ENCODE measurements at regions not wholly inside any gene's neighbourhood (a gene's known extent, or its start where the extent isn't known, plus 50 kb on each side); places are given as distances from the start of the nearest gene placed in this dataset.
"Not testable (repeated sequence)": the region's sequence is repeated elsewhere in the genome, so short reads cannot be mapped to it uniquely, and the experiment has no call there.

GRCh38 chr7:67854221-67855178, 857.9 kb downstream of the TYW1 start:
- DNase-seq: no peak

GRCh38 chr7:67855322-67855721, 858.7 kb downstream of the TYW1 start:
- DNase-seq: no peak

GRCh38 chr7:67856046-67856445, 859.4 kb downstream of the TYW1 start:
- no peak for DNase-seq

- no peak for DNase-seq
Observed at GRCh38 chr7:67857698-67858097, 861.1 kb downstream of the TYW1 start.

- no peak for DNase-seq
Observed at GRCh38 chr7:67858931-67859330, 862.3 kb downstream of the TYW1 start.

- no peak for DNase-seq
Observed at GRCh38 chr7:67863911-67864310, 867.3 kb downstream of the TYW1 start.

GRCh38 chr7:67866054-67866453, 869.4 kb downstream of the TYW1 start:
- DNase-seq: no peak

- DNase-seq: no peak
Observed at GRCh38 chr7:67866812-67867211, 870.2 kb downstream of the TYW1 start.

GRCh38 chr7:67870396-67870795, 873.8 kb downstream of the TYW1 start:
- DNase-seq: no peak

GRCh38 chr7:67875558-67875957, 878.9 kb downstream of the TYW1 start:
- no peak for DNase-seq

GRCh38 chr7:67878808-67879207, 882.2 kb downstream of the TYW1 start:
- no peak for DNase-seq

GRCh38 chr7:67882843-67883242, 886.2 kb downstream of the TYW1 start:
- DNase-seq: no peak

GRCh38 chr7:67890316-67890715, 893.7 kb downstream of the TYW1 start:
- DNase-seq: no peak

- DNase-seq: no peak
Observed at GRCh38 chr7:67894746-67895145, 898.1 kb downstream of the TYW1 start.

- no peak for DNase-seq
Observed at GRCh38 chr7:67896721-67897120, 900.1 kb downstream of the TYW1 start.

- DNase-seq: no peak
Observed at GRCh38 chr7:67900456-67900855, 903.8 kb downstream of the TYW1 start.

- no peak for DNase-seq
Observed at GRCh38 chr7:67901808-67902480, 905.3 kb downstream of the TYW1 start.

GRCh38 chr7:67907792-67908191, 911.2 kb downstream of the TYW1 start:
- DNase-seq: no peak

GRCh38 chr7:67912437-67912836, 915.8 kb downstream of the TYW1 start:
- DNase-seq: no peak

GRCh38 chr7:67913604-67914003, 917.0 kb downstream of the TYW1 start:
- no peak for DNase-seq

- DNase-seq: not testable (repeated sequence)
Observed at GRCh38 chr7:67916111-67916510, 919.5 kb downstream of the TYW1 start.

- DNase-seq: no peak
Observed at GRCh38 chr7:67916571-67917436, 920.2 kb downstream of the TYW1 start.

GRCh38 chr7:67917437-67917755, 920.8 kb downstream of the TYW1 start:
- no peak for DNase-seq

Measured in stimulated activated CD4-positive, alpha-beta T cell treated with anti-CD3 and anti-CD28 coated beads, Interleukin-1b, Interleukin-23, amount 100 ng/mL, for 48 hours (primary cell).